IMR-90 (cell line): ENCODE measurements at regions not wholly inside any gene's neighbourhood (a gene's known extent, or its start where the extent isn't known, plus 50 kb on each side); places are given as distances from the start of the nearest gene placed in this dataset.
A peak's percentile ranks its signal among the peaks of the same experiment; 100 is the strongest.

ENCODE experiments used
- ATAC-seq: fragments of 200-7000 bp; cut with Tn5 transposase; 2 replicates; pipeline ENCODE4 v1.9.1; 2020; ENCODE audit warnings: low read depth, mild to moderate bottlenecking, moderate library complexity
- BruUV-seq: library from RNA; stranded (reverse); fragments of 400-500 nt; replicated peaks from 2 replicates; lab custom pipeline; 2021; lab: Mats Ljungman, UMichigan
- CTCF ChIA-PET: fragments of 300-600 bp; formaldehyde crosslinking; extraction: SDS; loops from one replicate; lab custom pipeline; 2021; ENCODE audit warnings: antibody characterized with exemption; lab: Yijun Ruan, JAX
- POLR2A ChIA-PET: fragments of 300-600 bp; sonication (Branson Sonifier 250); formaldehyde crosslinking; loops from one replicate; lab custom pipeline; 2022; ENCODE audit warnings: antibody characterized with exemption; ENCODE audit not compliant: unreplicated experiment; lab: Charles Lee
- DNase-seq: peaks from one replicate; pipeline ENCODE4 v3.0.0; 2013
- H2AFZ ChIP-seq: replicated peaks from 2 replicates; pipeline ENCODE3; 2013; ENCODE audit warnings: low read length, mild to moderate bottlenecking; ENCODE audit not compliant: poor library complexity
- H2AK5ac ChIP-seq: 2 replicates; pipeline ENCODE4 v1.6.1; 2013; ENCODE audit warnings: low read depth, low read length, inconsistent platforms
- H2AK9ac ChIP-seq: replicated peaks from 2 replicates; pipeline ENCODE3; 2013; ENCODE audit warnings: mild to moderate bottlenecking, low read depth, low read length, moderate library complexity; ENCODE audit not compliant: poor library complexity
- H2BK120ac ChIP-seq: 2 replicates; pipeline ENCODE4 v1.6.1; 2013; ENCODE audit warnings: low read depth, low read length, inconsistent platforms
- H2BK15ac ChIP-seq: 3 replicates; pipeline ENCODE4 v1.6.1; 2013; ENCODE audit warnings: low read depth, low read length, inconsistent platforms
- H2BK20ac ChIP-seq: 2 replicates; pipeline ENCODE4 v1.6.1; 2013; ENCODE audit warnings: low read depth, mild to moderate bottlenecking, inconsistent platforms, low read length, moderate library complexity
- H2BK5ac ChIP-seq: 2 replicates; pipeline ENCODE4 v1.6.1; 2013; ENCODE audit warnings: mild to moderate bottlenecking, low read depth, low read length, inconsistent platforms; ENCODE audit not compliant: poor library complexity, severe bottlenecking
- H3K14ac ChIP-seq: replicated peaks from 2 replicates; pipeline ENCODE4 v1.6.1; 2013; ENCODE audit warnings: low read depth, low read length, inconsistent platforms
- H3K18ac ChIP-seq: 2 replicates; pipeline ENCODE4 v1.6.1; 2013; ENCODE audit warnings: low read depth, low read length, control low read depth
- H3K23ac ChIP-seq: 2 replicates; pipeline ENCODE4 v1.6.1; 2013; ENCODE audit warnings: low read depth, low read length, inconsistent platforms
- H3K27ac ChIP-seq: 2 replicates; pipeline ENCODE4 v1.5.1; 2013; ENCODE audit warnings: mild to moderate bottlenecking, control low read depth, low read length; ENCODE audit not compliant: insufficient read depth
- H3K27me3 ChIP-seq: 2 replicates; pipeline ENCODE4 v1.6.1; 2013; ENCODE audit warnings: low read length; ENCODE audit not compliant: control insufficient read depth, insufficient read depth
- H3K36me3 ChIP-seq: 2 replicates; pipeline ENCODE4 v1.6.1; 2013; ENCODE audit warnings: low read length, mixed read lengths; ENCODE audit not compliant: control insufficient read depth, insufficient read depth
- H3K4ac ChIP-seq: 2 replicates; pipeline ENCODE4 v1.6.1; 2013; ENCODE audit warnings: low read depth, low read length, inconsistent platforms
- H3K4me1 ChIP-seq: 2 replicates; pipeline ENCODE4 v1.6.1; 2013; ENCODE audit warnings: low read length, mixed read lengths; ENCODE audit not compliant: control insufficient read depth, insufficient read depth
- H3K4me2 ChIP-seq: 2 replicates; pipeline ENCODE4 v1.6.1; 2013; ENCODE audit warnings: low read depth, mild to moderate bottlenecking, control low read depth, low read length, moderate library complexity
- H3K4me3 ChIP-seq: 2 replicates; pipeline ENCODE4 v1.5.1; 2013; ENCODE audit warnings: low read depth, mild to moderate bottlenecking, control low read depth, low read length, moderate library complexity; ENCODE audit not compliant: insufficient read depth
- H3K56ac ChIP-seq: 2 replicates; pipeline ENCODE4 v1.6.1; 2013; ENCODE audit warnings: low read length, inconsistent platforms; ENCODE audit not compliant: insufficient read depth; ENCODE audit errors: extremely low read depth
- H3K79me1 ChIP-seq, 2 experiments: 2 replicates each; pipeline ENCODE4 v1.6.1; 2013; ENCODE audit warnings: low read length in 2 of 2, inconsistent platforms in 1 of 2, low read depth in 1 of 2
- H3K9ac ChIP-seq: 2 replicates; pipeline ENCODE4 v1.6.1; 2013; ENCODE audit warnings: low read depth, low read length, control low read depth
- H3K9me1 ChIP-seq: 2 replicates; pipeline ENCODE4 v1.6.1; 2013; ENCODE audit warnings: low read length, inconsistent platforms; ENCODE audit not compliant: insufficient read depth
- H3K9me3 ChIP-seq: 2 replicates; pipeline ENCODE4 v1.6.1; 2013; ENCODE audit warnings: low read length; ENCODE audit not compliant: control insufficient read depth, insufficient read depth
- H4K20me1 ChIP-seq: 2 replicates; pipeline ENCODE4 v1.6.1; 2013; ENCODE audit warnings: low read length, inconsistent platforms; ENCODE audit not compliant: insufficient read depth
- H4K5ac ChIP-seq: 2 replicates; pipeline ENCODE4 v1.6.1; 2013; ENCODE audit warnings: mild to moderate bottlenecking, low read depth, low read length, control low read depth
- H4K8ac ChIP-seq, 2 experiments: 2 replicates each; pipeline ENCODE4 v1.6.1; 2013; ENCODE audit warnings: low read depth in 2 of 2, low read length in 2 of 2, control low read depth in 1 of 2, inconsistent platforms in 1 of 2
- H4K91ac ChIP-seq: 2 replicates; pipeline ENCODE4 v1.6.1; 2013; ENCODE audit warnings: low read depth, low read length, inconsistent platforms; ENCODE audit not compliant: insufficient read depth
- CEBPB ChIP-seq: IDR thresholded peaks from 2 replicates; pipeline ENCODE4 v1.6.1; 2012; ENCODE audit warnings: low read depth, low read length, improper control_type of control experiment
- RAD21 ChIP-seq: IDR thresholded peaks from 2 replicates; pipeline ENCODE4 v1.6.1; 2012; ENCODE audit warnings: low read length, improper control_type of control experiment
- WGBS, 2 experiments: methylation state at CpG; one replicate each; pipeline versions ENCODE4 v1.1.5 to v1.1.7; 2013; ENCODE audit warnings: missing lambda C conversion rate in 2 of 2; ENCODE audit not compliant: insufficient read length in 1 of 2; ENCODE audit errors: extremely low coverage in 2 of 2; 5-methylcytosine and 5-hydroxymethylcytosine counted together
- dilution Hi-C: fragments of 300-500 bp; cut with HindIII; formaldehyde crosslinking; loops from one replicate; pipeline ENCODE4 v1.14.3; 2018; ENCODE audit warnings: low sequenced_read_pairs; ENCODE audit not compliant: unreplicated experiment
- in situ Hi-C: fragments of 300-500 bp; cut with MboI; formaldehyde crosslinking; loops from 3 replicates; pipeline ENCODE4 v1.14.3; 2019; ENCODE audit warnings: low sequenced_read_pairs, inconsistent platforms, mixed read lengths
- intact Hi-C: fragments of 100-400 bp; cut with micrococcal nuclease; formaldehyde crosslinking; loops from 2 replicates; pipeline ENCODE4 v1.10.0; 2022

DNA sequence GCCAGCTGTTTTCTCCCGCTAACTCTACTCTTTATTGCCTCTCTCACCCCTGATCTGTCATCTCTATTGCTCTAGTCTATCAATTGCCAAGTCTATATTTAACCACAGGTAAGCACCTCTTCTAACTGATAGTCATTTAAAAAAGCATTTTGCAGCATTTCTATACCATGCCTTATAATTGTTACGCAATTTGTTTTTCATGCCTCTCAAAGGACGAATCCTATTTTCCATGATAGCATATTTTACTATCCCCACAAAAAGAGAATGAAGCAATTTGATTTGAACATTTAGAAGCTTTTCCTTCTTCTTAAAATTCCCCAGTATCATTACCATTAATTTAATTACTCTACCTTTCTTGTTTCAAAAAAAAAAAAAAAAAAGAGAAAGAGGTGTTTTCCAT lies 432.8 kb upstream of the ZP4 start:
- no peaks in the 10 kb centered on the region for H3K27me3 ChIP-seq
- no peaks in the 10 kb centered on the region for H3K9me1 ChIP-seq
- H3K4ac ChIP-seq, result no peak overlapping the region
- no peak overlapping the region for H2AK9ac ChIP-seq
- no peak overlapping the region for H2BK120ac ChIP-seq
- no peaks in the 10 kb centered on the region for H3K4me1 ChIP-seq
- TF ChIP-seq CEBPB (peak; percentile 74), RAD21 (no peak)
- H3K56ac ChIP-seq, result no peak overlapping the region
- H3K79me1 ChIP-seq, result no peaks in the 10 kb centered on the region
- no peak overlapping the region for H2BK20ac ChIP-seq
- no peak overlapping the region for H4K5ac ChIP-seq
- DNase-seq (no peak), ATAC-seq (no peak)
- dilution Hi-C loops (no loop called here), intact Hi-C loops (no loop called here), in situ Hi-C loops (no loop called here)
- no peak overlapping the region for H3K23ac ChIP-seq
- H3K14ac ChIP-seq, result no peak overlapping the region
- no peak overlapping the region for H4K8ac ChIP-seq
- POLR2A ChIA-PET, result no interaction called here
- no peak overlapping the region for H3K9ac ChIP-seq
- no peaks in the 10 kb centered on the region for H4K20me1 ChIP-seq
- H3K9me3 ChIP-seq, result peaks cover 5% of the 10 kb centered on the region; the same call in 1 of the 2 replicates
- no peak overlapping the region for H2AK5ac ChIP-seq
- H3K4me2 ChIP-seq, result no peak overlapping the region
- no peaks in the 10 kb centered on the region for H3K36me3 ChIP-seq
- no peak overlapping the region for H2AFZ ChIP-seq
- BruUV-seq, result no TSS peak
- H3K27ac ChIP-seq, result no peak overlapping the region
- CTCF ChIA-PET, result interaction anchor here (0.6 to 0.8 kb wide), 2 partner anchors 11 to 896 kb away, joined by 3 read pairs; no protein-coding TSS in a partner anchor
- no peak overlapping the region for H4K91ac ChIP-seq
- no peak overlapping the region for H2BK15ac ChIP-seq
- H3K18ac ChIP-seq, result no peak overlapping the region
- WGBS, 2 experiments, result no CpG with 5 or more reads among the region's 3 CpGs
- no peak overlapping the region for H2BK5ac ChIP-seq
- H3K4me3 ChIP-seq, result no peak overlapping the region
